Neural cell (in vitro differentiated cells): ENCODE measurements at regions not wholly inside any gene's neighbourhood (a gene's known extent, or its start where the extent isn't known, plus 50 kb on each side); places are given as distances from the start of the nearest gene placed in this dataset.

ENCODE experiments used
- CTCF ChIP-seq: fragments of 450-650 bp; IDR thresholded peaks from 2 replicates; pipeline ENCODE4 v1.5.1; 2014; ENCODE audit warnings: antibody characterized with exemption, mild to moderate bottlenecking, moderate library complexity; ENCODE audit not compliant: poor library complexity, severe bottlenecking
- RAD21 ChIP-seq: fragments of 450-650 bp; conservative IDR thresholded peaks from 2 replicates; pipeline ENCODE4 v1.6.1; 2014; ENCODE audit warnings: antibody characterized with exemption, mild to moderate bottlenecking, moderate library complexity

DNA sequence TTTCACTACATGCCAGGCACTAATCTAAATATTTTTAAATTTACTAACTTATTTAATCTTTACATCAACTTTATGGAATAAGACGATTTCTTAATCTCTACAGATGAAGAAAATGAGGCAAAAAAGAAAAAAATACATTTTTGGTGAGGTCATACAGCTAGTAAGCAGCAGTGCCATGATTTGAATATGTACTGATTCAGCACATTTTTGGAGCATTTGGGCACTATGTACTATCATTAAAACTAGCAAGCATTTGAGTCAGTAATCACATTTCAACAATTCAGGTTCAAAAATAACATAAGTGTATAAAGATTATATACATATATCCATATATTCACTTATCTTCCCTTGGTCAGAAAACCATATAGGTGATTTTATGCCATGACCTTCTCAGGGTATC is 124.4 kb upstream of the TMTC1 start:
- TF ChIP-seq RAD21 (no peak), CTCF (no peak)
